Common myeloid progenitor, CD34-positive (primary cell): ENCODE measurements at regions not wholly inside any gene's neighbourhood (a gene's known extent, or its start where the extent isn't known, plus 50 kb on each side); places are given as distances from the start of the nearest gene placed in this dataset.

Experiments
- CTCF ChIA-PET: fragments of 350-600 bp; sonication (Branson Sonifier 250); formaldehyde crosslinking; loops from one replicate; lab custom pipeline; 2021; ENCODE audit warnings: antibody characterized with exemption; lab: Charles Lee
- POLR2A ChIA-PET: fragments of 350-600 bp; sonication (Branson Sonifier 250); formaldehyde crosslinking; loops from one replicate; lab custom pipeline; 2021; ENCODE audit warnings: antibody characterized with exemption; lab: Charles Lee
- DNase-seq, 3 donors: peaks; one replicate each; pipeline versions ENCODE4 v3.0.0 to v3.0.0-alpha.2; 2013
- H3K27ac ChIP-seq, 2 experiments: 1 replicate in 1 of 2; 2 replicates in 1 of 2; pipeline ENCODE4 v1.7.0; 2013; ENCODE audit warnings: inconsistent platforms in 2 of 2, low read length in 2 of 2, mild to moderate bottlenecking in 2 of 2, low read depth in 1 of 2, moderate library complexity in 1 of 2; ENCODE audit not compliant: severe bottlenecking in 2 of 2, insufficient read depth in 1 of 2, poor library complexity in 1 of 2
- H3K27me3 ChIP-seq, 5 experiments: replicated peaks in 2 of 5; 1 replicate in 3 of 5; 2 replicates in 2 of 5; pipeline versions ENCODE4 v1.6.1 to v1.7.0; 2013; ENCODE audit warnings: low read length in 4 of 5, mild to moderate bottlenecking in 2 of 5, moderate library complexity in 2 of 5, inconsistent platforms in 1 of 5; ENCODE audit not compliant: insufficient read depth in 5 of 5, control insufficient read depth in 4 of 5
- H3K36me3 ChIP-seq, 4 experiments: 1 replicate in 2 of 4; 2 replicates in 2 of 4; pipeline versions ENCODE4 v1.6.1 to v1.7.0; 2013; ENCODE audit warnings: low read length in 3 of 4, control low read depth in 1 of 4, mild to moderate bottlenecking in 1 of 4; ENCODE audit not compliant: control insufficient read depth in 4 of 4, insufficient read depth in 4 of 4
- H3K4me1 ChIP-seq, 4 experiments: 1 replicate in 3 of 4; 2 replicates in 1 of 4; pipeline versions ENCODE4 v1.6.1 to v1.7.1; 2013; ENCODE audit warnings: low read length in 3 of 4, mild to moderate bottlenecking in 3 of 4, control low read depth in 1 of 4, inconsistent platforms in 1 of 4, moderate library complexity in 1 of 4; ENCODE audit not compliant: control insufficient read depth in 4 of 4, insufficient read depth in 4 of 4; ENCODE audit errors: control extremely low read depth in 1 of 4
- H3K4me3 ChIP-seq, 7 experiments: 1 replicate in 4 of 7; 2 replicates in 3 of 7; pipeline versions ENCODE4 v1.5.1 to v1.7.0; 2013; ENCODE audit warnings: mild to moderate bottlenecking in 7 of 7, low read length in 6 of 7, moderate library complexity in 6 of 7, inconsistent platforms in 2 of 7, low read depth in 2 of 7, control low read depth in 1 of 7; ENCODE audit not compliant: insufficient read depth in 4 of 7, control insufficient read depth in 1 of 7; ENCODE audit errors: extremely low read depth in 1 of 7
- H3K9me3 ChIP-seq, 5 experiments: 1 replicate in 4 of 5; 2 replicates in 1 of 5; pipeline versions ENCODE4 v1.6.1 to v1.7.1; 2013; ENCODE audit warnings: low read length in 4 of 5, mild to moderate bottlenecking in 2 of 5, inconsistent platforms in 1 of 5, low read depth in 1 of 5, moderate library complexity in 1 of 5; ENCODE audit not compliant: control insufficient read depth in 4 of 5, insufficient read depth in 2 of 5; ENCODE audit errors: control extremely low read depth in 1 of 5
- WGBS: methylation state at CpG from one replicate; pipeline ENCODE4 v1.1.5; 2013; ENCODE audit not compliant: insufficient coverage; 5-methylcytosine and 5-hydroxymethylcytosine counted together

- Histone ChIP-seq H3K9me3 (peaks cover 0 to 4% (median 2%) of the 10 kb centered on the region in 5 experiments), H3K4me1 (no peaks in the 10 kb centered on the region), H3K36me3 (no peaks in the 10 kb centered on the region), H3K27me3 (peaks cover 0 to 9% (median 0%) of the 10 kb centered on the region in 5 experiments), H3K27ac (no peak overlapping the region), H3K4me3 (no peak overlapping the region)
- CTCF ChIA-PET: no interaction called here
- DNase-seq: no peak
- POLR2A ChIA-PET: no interaction called here
- no CpG with 5 or more reads among the region's 4 CpGs for WGBS
Observed at GRCh38 chr10:120398180-120398579, 58.8 kb upstream of the PLPP4 start.

- peaks cover 0 to 4% (median 3%) of the 10 kb centered on the region in 5 experiments for H3K9me3 ChIP-seq
- CTCF ChIA-PET: no interaction called here
- H3K36me3 ChIP-seq: no peaks in the 10 kb centered on the region
- POLR2A ChIA-PET: no interaction called here
- H3K4me3 ChIP-seq: no peak overlapping the region
- H3K27me3 ChIP-seq: peaks cover 0 to 4% (median 0%) of the 10 kb centered on the region in 5 experiments
- no peaks in the 10 kb centered on the region for H3K4me1 ChIP-seq
- no CpG with 5 or more reads among the region's 1 CpG for WGBS
- H3K27ac ChIP-seq: no peak overlapping the region
- no peak for DNase-seq
Observed at GRCh38 chr10:120400601-120401000, 56.4 kb upstream of the PLPP4 start.

- H3K27ac ChIP-seq: no peak overlapping the region
Observed at GRCh38 chr10:120402147-120402766, 54.8 kb upstream of the PLPP4 start.

DNA sequence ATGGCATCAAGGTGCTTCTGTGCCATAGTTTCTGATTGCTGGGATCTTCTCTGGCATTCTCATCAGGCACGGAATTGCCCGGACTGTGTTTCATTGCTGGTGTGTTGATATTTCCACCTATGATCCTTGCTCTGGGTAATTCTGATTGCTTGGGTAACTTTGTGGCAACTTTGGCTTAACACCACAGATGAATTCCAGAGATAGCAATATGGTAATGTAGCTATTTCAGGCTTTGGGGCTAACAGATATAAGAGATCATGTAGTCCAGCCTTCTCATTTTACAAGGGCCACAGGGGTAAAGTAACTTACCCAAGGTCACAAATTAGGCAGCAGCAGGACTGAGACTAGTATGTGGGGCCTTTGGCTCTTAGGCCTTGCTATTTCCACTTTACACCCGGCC lies 53.9 kb upstream of the PLPP4 start:
- Histone ChIP-seq H3K9me3 (peaks cover 0 to 4% (median under 1%) of the 10 kb centered on the region in 5 experiments), H3K27me3 (peaks cover 0 to 4% (median 0%) of the 10 kb centered on the region in 5 experiments), H3K36me3 (no peaks in the 10 kb centered on the region), H3K4me1 (no peaks in the 10 kb centered on the region), H3K4me3 (no peak overlapping the region), H3K27ac (no peak overlapping the region)
- WGBS: 100% methylated on average over 3 of the region's 3 CpGs
- POLR2A ChIA-PET: no interaction called here
- CTCF ChIA-PET: no interaction called here
- no peak for DNase-seq

More at GRCh38 chr10:120402147-120402766, 54.8 kb upstream of the PLPP4 start:
- POLR2A ChIA-PET: interaction anchor here (0.6 kb wide), 1 partner anchor 53 kb away, joined by 3 read pairs; no protein-coding TSS in a partner anchor
- WGBS: no CpG with 5 or more reads among the region's 1 CpG
- no peak overlapping the region for H3K4me3 ChIP-seq
- H3K36me3 ChIP-seq: no peaks in the 10 kb centered on the region
- H3K4me1 ChIP-seq: no peaks in the 10 kb centered on the region
- H3K9me3 ChIP-seq: peaks cover 0 to 4% (median 3%) of the 10 kb centered on the region in 5 experiments
- CTCF ChIA-PET: interaction anchor here (0.9 kb wide), 1 partner anchor 21 kb away, joined by 3 read pairs; no protein-coding TSS in a partner anchor
- DNase-seq: no peak
- H3K27me3 ChIP-seq: peaks cover 0 to 4% (median 0%) of the 10 kb centered on the region in 5 experiments

DNA sequence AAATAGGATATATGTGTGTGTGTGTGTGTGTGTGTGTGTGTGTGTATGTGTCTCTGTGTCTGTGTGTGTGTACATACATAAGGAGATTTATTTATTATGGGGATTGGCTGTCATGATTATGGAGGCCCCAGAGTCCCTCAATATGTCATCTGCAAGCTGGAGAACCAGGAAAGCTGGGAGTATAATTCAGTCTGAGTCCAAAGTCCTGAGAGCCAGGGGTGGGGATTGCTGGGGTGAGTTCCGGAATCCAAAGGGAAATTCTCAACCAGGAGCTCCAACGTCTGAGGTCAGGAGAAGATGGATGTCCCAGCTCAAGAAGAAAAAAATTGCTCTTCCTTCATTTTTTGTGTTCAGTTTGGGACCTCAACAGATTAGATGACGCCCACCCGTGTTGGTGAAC lies 50.7 kb upstream of the PLPP4 start:
- Histone ChIP-seq H3K27ac (no peak overlapping the region), H3K27me3 (peaks cover 0 to 3% (median 0%) of the 10 kb centered on the region in 5 experiments), H3K9me3 (peaks cover 0 to 2% (median 0%) of the 10 kb centered on the region in 5 experiments), H3K4me1 (no peaks in the 10 kb centered on the region), H3K36me3 (no peaks in the 10 kb centered on the region), H3K4me3 (no peak overlapping the region)
- POLR2A ChIA-PET: no interaction called here
- DNase-seq: no peak
- CTCF ChIA-PET: interaction anchor here (0.8 kb wide), 1 partner anchor 11 kb away, joined by 4 read pairs; no protein-coding TSS in a partner anchor
- 100% methylated on average over 4 of the region's 4 CpGs for WGBS
